ACC112 (cell line): ENCODE measurements at regions not wholly inside any gene's neighbourhood (a gene's known extent, or its start where the extent isn't known, plus 50 kb on each side); places are given as distances from the start of the nearest gene placed in this dataset.

Experiments
- H2AFZ ChIP-seq: fragments of 200-600 bp; sonication (generic); one replicate; pipeline ENCODE4 v1.6.0; 2017; ENCODE audit warnings: antibody characterized with exemption, low read length; ENCODE audit not compliant: unreplicated experiment
- H3K27ac ChIP-seq: fragments of 200-600 bp; sonication (generic); 2 replicates; pipeline ENCODE4 v1.5.1; 2014; ENCODE audit warnings: low read depth, mild to moderate bottlenecking, antibody characterized with exemption, low read length, moderate library complexity
- H3K27me3 ChIP-seq: fragments of 200-600 bp; sonication (generic); 2 replicates; pipeline ENCODE4 v1.6.1; 2014; ENCODE audit warnings: mild to moderate bottlenecking, antibody characterized with exemption, low read length, moderate library complexity, mixed read lengths; ENCODE audit not compliant: insufficient read depth
- H3K36me3 ChIP-seq: fragments of 200-600 bp; sonication (generic); 2 replicates; pipeline ENCODE4 v1.6.1; 2016; ENCODE audit warnings: mild to moderate bottlenecking, antibody characterized with exemption, low read length, moderate library complexity, mixed read lengths; ENCODE audit not compliant: insufficient read depth
- H3K4me1 ChIP-seq: fragments of 200-600 bp; sonication (generic); one replicate; pipeline ENCODE4 v1.6.1; 2016; ENCODE audit warnings: low read length, mixed read lengths; ENCODE audit not compliant: insufficient read depth, unreplicated experiment, control insufficient read depth
- H3K4me3 ChIP-seq: fragments of 200-600 bp; sonication (generic); 2 replicates; pipeline ENCODE4 v1.5.1; 2014; ENCODE audit warnings: mild to moderate bottlenecking, low read depth, low read length
- H3K79me2 ChIP-seq: fragments of 200-600 bp; sonication (generic); one replicate; pipeline ENCODE4 v1.6.0; 2016; ENCODE audit warnings: low read length; ENCODE audit not compliant: control insufficient read depth, unreplicated experiment, insufficient read depth

DNA sequence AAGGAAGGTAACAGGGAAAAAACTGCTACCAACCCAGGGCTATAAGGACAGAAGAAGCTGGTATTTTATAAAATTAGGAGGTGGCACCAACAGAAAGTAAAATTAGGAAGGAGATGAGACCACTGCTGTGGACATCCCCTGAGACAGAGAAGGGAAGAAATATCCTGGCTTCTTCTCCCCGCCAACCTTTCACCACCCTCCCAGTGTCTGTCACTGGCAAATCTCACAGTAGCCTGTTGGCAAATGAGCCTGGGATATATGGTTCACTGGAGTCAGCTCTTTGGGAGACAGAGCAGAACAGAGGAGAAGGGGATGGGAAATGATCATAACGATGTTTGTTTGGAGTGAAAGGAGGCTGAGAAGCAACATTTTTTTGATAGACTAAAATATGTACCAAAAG is 190.9 kb upstream of the PACRGL start:
- H3K27ac ChIP-seq: no peak overlapping the region
- H2AFZ ChIP-seq: no peak overlapping the region
- no peak overlapping the region for H3K4me3 ChIP-seq
- H3K36me3 ChIP-seq: no peaks in the 10 kb centered on the region
- no peaks in the 10 kb centered on the region for H3K27me3 ChIP-seq
- H3K79me2 ChIP-seq: no peaks in the 10 kb centered on the region
- H3K4me1 ChIP-seq: peaks cover 19% of the 10 kb centered on the region

GRCh38 chr4:20512033-20512792 is 188.0 kb upstream of the PACRGL start:
- H3K27ac ChIP-seq: peak overlapping the region; percentile 21; the same call in 1 of the 2 replicates
- no peaks in the 10 kb centered on the region for H3K36me3 ChIP-seq
- H2AFZ ChIP-seq: peak overlapping the region; percentile 32
- peaks cover 10% of the 10 kb centered on the region for H3K4me1 ChIP-seq
- no peak overlapping the region for H3K4me3 ChIP-seq
- no peaks in the 10 kb centered on the region for H3K79me2 ChIP-seq
- H3K27me3 ChIP-seq: no peaks in the 10 kb centered on the region

GRCh38 chr4:20512985-20513384 is 187.3 kb upstream of the PACRGL start:
- H3K4me1 ChIP-seq: peaks cover 10% of the 10 kb centered on the region
- no peaks in the 10 kb centered on the region for H3K79me2 ChIP-seq
- no peak overlapping the region for H3K4me3 ChIP-seq
- H3K36me3 ChIP-seq: no peaks in the 10 kb centered on the region
- no peaks in the 10 kb centered on the region for H3K27me3 ChIP-seq
- H2AFZ ChIP-seq: no peak overlapping the region
- no peak overlapping the region for H3K27ac ChIP-seq

GRCh38 chr4:20520901-20521300 is 179.4 kb upstream of the PACRGL start:
- Histone ChIP-seq H3K4me3 (peak overlapping the region; percentile 40; the same call in 1 of the 2 replicates), H3K36me3 (no peaks in the 10 kb centered on the region; the same call in 1 of the 2 replicates), H3K27ac (peak overlapping the region; percentile 41; the same call in 1 of the 2 replicates), H3K27me3 (no peaks in the 10 kb centered on the region), H3K4me1 (peaks cover 16% of the 10 kb centered on the region), H2AFZ (no peak overlapping the region), H3K79me2 (no peaks in the 10 kb centered on the region)

DNA sequence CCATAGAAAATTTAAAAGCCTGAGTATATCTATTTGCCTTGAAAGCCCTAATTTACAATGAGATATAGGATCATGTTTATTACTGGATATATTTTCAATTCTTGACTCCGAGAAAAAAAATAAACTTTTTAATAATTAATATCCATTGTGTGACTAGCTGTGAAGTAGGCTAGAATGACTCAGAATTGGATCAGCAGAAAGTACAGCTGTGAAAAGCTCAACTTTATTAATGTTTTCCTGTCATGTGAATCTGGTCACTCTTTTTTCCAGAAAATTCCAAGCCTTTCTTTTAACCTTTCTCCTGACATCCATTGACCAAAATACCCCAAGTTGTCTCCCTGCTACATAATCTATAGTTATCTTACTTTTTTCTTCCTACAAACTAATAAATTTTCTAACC is 171.8 kb upstream of the PACRGL start:
- Histone ChIP-seq H3K4me3 (no peak overlapping the region), H3K27me3 (no peaks in the 10 kb centered on the region), H3K4me1 (peaks cover 8% of the 10 kb centered on the region), H3K79me2 (no peaks in the 10 kb centered on the region), H2AFZ (no peak overlapping the region), H3K27ac (no peak overlapping the region), H3K36me3 (no peaks in the 10 kb centered on the region)

DNA sequence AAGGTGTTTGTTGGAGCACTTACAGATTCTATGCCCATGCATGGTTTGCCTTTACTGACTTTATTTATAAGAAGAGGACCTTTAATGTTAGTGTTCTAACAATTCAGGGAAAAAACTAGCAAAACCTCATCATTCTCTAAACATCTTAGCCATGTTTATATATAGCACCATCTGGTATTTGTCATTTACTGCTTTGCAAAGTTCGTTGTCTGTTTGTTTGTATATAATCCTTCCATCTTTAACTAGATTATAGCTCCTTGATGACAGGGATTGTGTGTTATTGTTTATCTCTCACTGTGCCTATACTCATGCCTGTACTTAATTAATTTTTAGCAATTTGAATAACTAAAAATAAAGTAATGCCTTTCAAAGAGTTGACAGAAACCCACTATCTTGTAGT is 170.6 kb upstream of the PACRGL start:
- no peak overlapping the region for H2AFZ ChIP-seq
- no peaks in the 10 kb centered on the region for H3K36me3 ChIP-seq
- no peak overlapping the region for H3K4me3 ChIP-seq
- peaks cover 8% of the 10 kb centered on the region for H3K4me1 ChIP-seq
- no peak overlapping the region for H3K27ac ChIP-seq
- no peaks in the 10 kb centered on the region for H3K79me2 ChIP-seq
- no peaks in the 10 kb centered on the region for H3K27me3 ChIP-seq

GRCh38 chr4:20532116-20532790 is 168.0 kb upstream of the PACRGL start:
- H2AFZ ChIP-seq: no peak overlapping the region
- H3K4me1 ChIP-seq: peaks cover 8% of the 10 kb centered on the region
- H3K79me2 ChIP-seq: no peaks in the 10 kb centered on the region
- no peak overlapping the region for H3K4me3 ChIP-seq
- no peaks in the 10 kb centered on the region for H3K27me3 ChIP-seq
- no peaks in the 10 kb centered on the region for H3K36me3 ChIP-seq
- H3K27ac ChIP-seq: no peak overlapping the region

DNA sequence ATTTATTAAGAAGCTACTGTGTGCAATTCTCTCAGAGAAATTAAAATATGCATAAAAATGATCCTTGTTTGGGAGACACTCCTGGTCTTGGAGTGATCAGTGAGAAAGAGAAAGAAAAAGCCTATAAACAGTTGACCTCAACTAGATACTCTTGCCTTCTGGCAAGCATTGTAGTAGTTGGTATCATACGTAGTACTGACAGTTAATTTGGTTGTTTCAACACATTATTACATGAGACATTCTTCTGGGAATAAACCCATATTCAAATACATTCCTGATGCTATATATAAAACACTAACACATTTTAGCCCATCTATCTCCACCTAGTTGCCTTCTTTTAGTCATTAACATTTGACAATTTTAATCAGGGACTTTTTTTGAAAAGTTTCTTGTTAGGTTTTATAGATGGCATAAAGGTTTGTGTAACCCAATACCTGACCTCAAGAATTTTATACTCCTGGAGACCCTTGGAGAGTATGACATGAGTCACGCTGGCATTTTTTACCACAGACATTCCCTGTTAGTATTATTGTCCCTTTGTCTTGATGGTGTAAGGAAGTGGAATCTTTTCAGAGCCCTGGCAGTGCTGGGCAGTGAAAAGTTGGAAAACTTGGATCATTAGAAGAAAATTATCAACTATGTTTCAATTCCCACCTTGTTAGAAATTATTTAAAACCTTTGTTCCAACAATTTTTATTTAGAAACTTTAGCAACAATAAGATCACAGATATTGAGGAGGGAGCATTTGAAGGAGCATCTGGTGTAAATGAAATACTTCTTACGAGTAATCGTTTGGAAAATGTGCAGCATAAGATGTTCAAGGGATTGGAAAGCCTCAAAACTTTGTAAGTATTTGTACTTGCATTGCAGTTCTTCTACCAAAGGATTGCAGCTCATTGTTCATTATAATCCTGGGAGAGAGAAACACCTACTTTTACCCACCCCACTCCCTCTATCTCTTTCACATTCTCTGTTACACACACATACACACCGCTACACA is 167.1 kb upstream of the PACRGL start:
- H3K4me1 ChIP-seq: peaks cover 8% of the 10 kb centered on the region
- H3K27me3 ChIP-seq: no peaks in the 10 kb centered on the region
- H3K4me3 ChIP-seq: no peak overlapping the region
- H3K27ac ChIP-seq: no peak overlapping the region
- no peaks in the 10 kb centered on the region for H3K79me2 ChIP-seq
- H2AFZ ChIP-seq: no peak overlapping the region
- no peaks in the 10 kb centered on the region for H3K36me3 ChIP-seq

- H3K4me3 ChIP-seq: no peak overlapping the region
- H3K79me2 ChIP-seq: no peaks in the 10 kb centered on the region
- H2AFZ ChIP-seq: no peak overlapping the region
- no peaks in the 10 kb centered on the region for H3K36me3 ChIP-seq
- H3K27me3 ChIP-seq: no peaks in the 10 kb centered on the region
- H3K4me1 ChIP-seq: no peaks in the 10 kb centered on the region
- H3K27ac ChIP-seq: no peak overlapping the region
Observed at GRCh38 chr4:20538905-20539304, 161.4 kb upstream of the PACRGL start.

- no peaks in the 10 kb centered on the region for H3K36me3 ChIP-seq
- H3K27me3 ChIP-seq: no peaks in the 10 kb centered on the region
- H3K79me2 ChIP-seq: no peaks in the 10 kb centered on the region
- no peaks in the 10 kb centered on the region for H3K4me1 ChIP-seq
- H3K4me3 ChIP-seq: no peak overlapping the region
- H3K27ac ChIP-seq: no peak overlapping the region
- H2AFZ ChIP-seq: no peak overlapping the region
Observed at GRCh38 chr4:20543131-20543530, 157.1 kb upstream of the PACRGL start.
